ENCODE measurements at regions not wholly inside any gene's neighbourhood (a gene's known extent, or its start where the extent isn't known, plus 50 kb on each side); places are given as distances from the start of the nearest gene placed in this dataset.

GRCh38 chr1:81695741-81696140, 105.0 kb upstream of the ADGRL2 start:
- Histone ChIP-seq H3K4me3 (ENCODE audit: low read depth, low read length, poor library complexity, severe bottlenecking) (no peak overlapping the region), H3K4me1 (ENCODE audit: insufficient read depth, low read length, poor library complexity, severe bottlenecking) (peaks cover 10% of the 10 kb centered on the region), H3K27me3 (replicated peaks; ENCODE audit: insufficient read depth, low read depth, low read length, poor library complexity) (no peaks in the 10 kb centered on the region), H3K36me3 (ENCODE audit: insufficient read depth, low read length, poor library complexity, severe bottlenecking) (no peaks in the 10 kb centered on the region), H3K9me3 (ENCODE audit: low read depth, low read length, poor library complexity, severe bottlenecking) (no peaks in the 10 kb centered on the region), H3K27ac (ENCODE audit: low read depth, low read length, poor library complexity, severe bottlenecking) (no peak overlapping the region)
- ChIA-PET POLR2A (ENCODE audit: low non-redundant PET) (no interaction called here), CTCF (no interaction called here)
- BruUV-seq (replicated peaks), result no TSS peak
- TF ChIP-seq EZH2 (IDR thresholded peaks at IDR 0.05; ENCODE audit: borderline replicate concordance, low read depth, low read length, poor library complexity, severe bottlenecking), result no peak
- no peak for TF ChIP-seq CTCF (conservative IDR thresholded peaks at IDR 0.05; ENCODE audit: low read depth, low read length)
- DNase-seq (ENCODE audit: low spot score), result peak; percentile 67
- intact Hi-C loops (cut with micrococcal nuclease; ENCODE audit: unreplicated experiment), result no loop called here

GRCh38 chr1:81693316-81693715, 107.4 kb upstream of the ADGRL2 start:
- ChIA-PET POLR2A (ENCODE audit: low non-redundant PET) (no interaction called here), CTCF (no interaction called here)
- no peaks in the 10 kb centered on the region for H3K9me3 ChIP-seq (ENCODE audit: low read depth, low read length, poor library complexity, severe bottlenecking)
- DNase-seq (ENCODE audit: low spot score), result no peak
- H3K27ac ChIP-seq (ENCODE audit: low read depth, low read length, poor library complexity, severe bottlenecking), result no peak overlapping the region
- no peaks in the 10 kb centered on the region for H3K36me3 ChIP-seq (ENCODE audit: insufficient read depth, low read length, poor library complexity, severe bottlenecking)
- no peaks in the 10 kb centered on the region for H3K27me3 ChIP-seq (replicated peaks; ENCODE audit: insufficient read depth, low read depth, low read length, poor library complexity)
- intact Hi-C loops (cut with micrococcal nuclease; ENCODE audit: unreplicated experiment), result no loop called here
- peaks cover 8% of the 10 kb centered on the region for H3K4me1 ChIP-seq (ENCODE audit: insufficient read depth, low read length, poor library complexity, severe bottlenecking)
- BruUV-seq (replicated peaks), result no TSS peak
- TF ChIP-seq CTCF (conservative IDR thresholded peaks at IDR 0.05; ENCODE audit: low read depth, low read length) (no peak), EZH2 (IDR thresholded peaks at IDR 0.05; ENCODE audit: borderline replicate concordance, low read depth, low read length, poor library complexity, severe bottlenecking) (no peak)
- no peak overlapping the region for H3K4me3 ChIP-seq (ENCODE audit: low read depth, low read length, poor library complexity, severe bottlenecking)

- ChIA-PET CTCF (no interaction called here), POLR2A (ENCODE audit: low non-redundant PET) (no interaction called here)
- Histone ChIP-seq H3K4me1 (ENCODE audit: insufficient read depth, low read length, poor library complexity, severe bottlenecking) (no peaks in the 10 kb centered on the region), H3K27ac (ENCODE audit: low read depth, low read length, poor library complexity, severe bottlenecking) (no peak overlapping the region), H3K4me3 (ENCODE audit: low read depth, low read length, poor library complexity, severe bottlenecking) (no peak overlapping the region), H3K9me3 (ENCODE audit: low read depth, low read length, poor library complexity, severe bottlenecking) (no peaks in the 10 kb centered on the region), H3K36me3 (ENCODE audit: insufficient read depth, low read length, poor library complexity, severe bottlenecking) (no peaks in the 10 kb centered on the region), H3K27me3 (replicated peaks; ENCODE audit: insufficient read depth, low read depth, low read length, poor library complexity) (no peaks in the 10 kb centered on the region)
- BruUV-seq (replicated peaks), result no TSS peak
- TF ChIP-seq CTCF (conservative IDR thresholded peaks at IDR 0.05; ENCODE audit: low read depth, low read length) (no peak), EZH2 (IDR thresholded peaks at IDR 0.05; ENCODE audit: borderline replicate concordance, low read depth, low read length, poor library complexity, severe bottlenecking) (no peak)
- no peak for DNase-seq (ENCODE audit: low spot score)
- intact Hi-C loops (cut with micrococcal nuclease; ENCODE audit: unreplicated experiment), result no loop called here
These were observed 109.9 kb upstream of the ADGRL2 start for GRCh38 chr1:81690676-81691453.

Measured in A673 (cell line).